ENCODE measurements at regions not wholly inside any gene's neighbourhood (a gene's known extent, or its start where the extent isn't known, plus 50 kb on each side); places are given as distances from the start of the nearest gene placed in this dataset.

DNA sequence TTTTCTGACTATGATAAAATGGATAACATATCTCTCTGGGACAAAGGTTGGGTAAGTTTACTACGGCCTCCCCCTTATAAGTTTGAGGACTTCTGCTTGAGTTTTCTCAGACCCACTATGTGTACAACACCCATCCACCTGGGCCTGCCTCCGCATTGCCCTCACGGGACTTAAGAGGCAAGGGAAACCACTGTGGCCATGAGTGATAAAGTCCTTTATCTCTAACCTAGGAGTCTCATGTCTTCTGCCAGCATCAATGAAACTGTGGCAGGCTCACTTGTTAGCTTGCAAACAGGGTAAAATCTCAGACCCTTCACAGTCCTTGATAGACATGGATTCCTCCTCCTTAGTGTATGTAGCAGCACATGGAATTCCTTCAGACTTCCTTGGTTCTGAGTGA, 173.4 kb upstream of the MYLIP start:
- Mint-ChIP-seq H3K4me1 (ENCODE audit: low read depth) (peaks cover 18% of the 10 kb centered on the region), H3K27ac (no peak overlapping the region), H3K27me3 (ENCODE audit: insufficient read depth) (no peaks in the 10 kb centered on the region), H3K9me3 (no peaks in the 10 kb centered on the region), H3K36me3 (ENCODE audit: low read depth) (no peaks in the 10 kb centered on the region), H3K4me3 (no peak overlapping the region)
- no peak for DNase-seq (ENCODE audit: low spot score)
- intact Hi-C loops (cut with micrococcal nuclease): no loop called here

DNA sequence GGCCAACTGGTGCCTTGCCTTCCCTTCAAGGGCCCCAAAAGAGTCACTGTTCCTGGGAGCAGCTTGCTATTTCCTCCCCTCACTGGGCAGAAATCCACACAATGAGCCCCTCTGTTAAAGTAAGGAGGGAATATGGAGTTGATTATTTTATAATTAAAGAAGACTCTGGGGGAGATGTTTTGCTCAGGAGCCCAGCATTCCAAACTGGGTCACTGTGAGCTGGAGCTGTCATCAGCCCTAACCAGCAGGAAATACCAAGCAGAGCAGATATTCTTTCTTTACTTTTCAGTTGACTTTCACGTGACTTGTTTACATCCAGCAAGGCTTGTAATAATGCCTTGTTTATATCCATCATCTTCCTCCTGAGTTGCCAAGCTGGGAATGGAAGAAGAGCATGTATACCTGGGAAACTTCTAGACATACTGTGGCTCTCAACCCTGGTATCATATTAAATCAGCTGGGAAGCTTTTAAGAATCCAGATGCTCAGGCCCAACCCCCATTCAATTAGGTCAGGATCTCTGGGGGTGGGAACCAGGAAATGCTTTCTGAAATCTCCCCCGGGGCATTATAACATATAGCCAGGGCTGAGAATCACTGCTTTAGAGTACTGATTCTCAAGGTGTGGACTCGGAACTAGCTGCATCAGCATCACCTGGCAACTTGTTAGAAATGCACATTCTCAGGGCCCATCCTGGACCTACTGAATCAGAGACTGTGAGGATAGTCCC, 175.6 kb upstream of the MYLIP start:
- intact Hi-C loops (cut with micrococcal nuclease): no loop called here
- Mint-ChIP-seq H3K27me3 (ENCODE audit: insufficient read depth) (no peaks in the 10 kb centered on the region), H3K9me3 (no peaks in the 10 kb centered on the region), H3K36me3 (ENCODE audit: low read depth) (no peaks in the 10 kb centered on the region), H3K4me3 (no peak overlapping the region), H3K4me1 (ENCODE audit: low read depth) (peaks cover 18% of the 10 kb centered on the region), H3K27ac (no peak overlapping the region)
- no peak for DNase-seq (ENCODE audit: low spot score)

DNA sequence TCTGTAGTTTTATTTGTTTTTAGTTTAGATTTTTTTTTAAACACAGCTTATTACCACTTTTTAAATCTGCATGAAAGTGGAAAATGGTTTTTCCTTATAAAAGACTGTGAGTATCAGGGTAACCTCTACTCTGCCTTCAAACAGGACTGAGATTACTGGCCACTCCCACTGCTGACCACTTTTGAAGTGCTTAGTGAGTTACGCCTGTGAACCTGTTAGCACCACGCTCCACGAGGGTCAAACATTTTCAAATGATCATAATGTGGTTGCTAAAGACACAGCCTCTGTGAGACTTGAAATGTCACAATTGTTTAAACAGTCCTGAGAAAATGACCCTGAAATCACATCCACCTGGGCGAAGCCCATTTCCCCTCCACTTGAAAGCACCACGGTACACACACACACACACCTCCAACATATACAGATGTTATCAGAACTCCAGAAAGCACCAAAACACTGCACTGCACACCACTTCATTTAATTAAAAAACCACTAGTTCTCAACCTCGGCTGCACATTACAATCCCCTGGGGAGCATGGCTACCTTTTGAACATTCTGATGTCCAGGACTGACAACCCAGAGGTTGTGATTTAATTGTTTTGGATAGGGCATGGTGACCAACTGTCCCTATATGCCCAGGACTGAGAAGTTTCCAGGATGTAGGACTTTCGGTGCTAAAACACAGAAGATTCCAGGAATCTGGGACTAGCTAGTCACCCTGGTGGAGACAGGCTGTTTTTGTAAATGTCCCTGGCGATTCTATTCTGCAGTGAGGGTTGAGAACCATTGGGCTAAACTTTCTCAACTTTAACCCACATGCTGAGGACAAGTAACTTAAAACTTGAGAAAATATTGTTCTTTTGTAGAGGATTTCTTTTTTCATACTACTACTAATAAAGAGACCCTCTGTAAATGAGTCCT, 176.4 kb upstream of the MYLIP start:
- Mint-ChIP-seq H3K9me3 (no peaks in the 10 kb centered on the region), H3K27ac (no peak overlapping the region), H3K4me1 (ENCODE audit: low read depth) (peaks cover 18% of the 10 kb centered on the region), H3K36me3 (ENCODE audit: low read depth) (no peaks in the 10 kb centered on the region), H3K4me3 (no peak overlapping the region), H3K27me3 (ENCODE audit: insufficient read depth) (no peaks in the 10 kb centered on the region)
- intact Hi-C loops (cut with micrococcal nuclease): no loop called here
- DNase-seq (ENCODE audit: low spot score): no peak

DNA sequence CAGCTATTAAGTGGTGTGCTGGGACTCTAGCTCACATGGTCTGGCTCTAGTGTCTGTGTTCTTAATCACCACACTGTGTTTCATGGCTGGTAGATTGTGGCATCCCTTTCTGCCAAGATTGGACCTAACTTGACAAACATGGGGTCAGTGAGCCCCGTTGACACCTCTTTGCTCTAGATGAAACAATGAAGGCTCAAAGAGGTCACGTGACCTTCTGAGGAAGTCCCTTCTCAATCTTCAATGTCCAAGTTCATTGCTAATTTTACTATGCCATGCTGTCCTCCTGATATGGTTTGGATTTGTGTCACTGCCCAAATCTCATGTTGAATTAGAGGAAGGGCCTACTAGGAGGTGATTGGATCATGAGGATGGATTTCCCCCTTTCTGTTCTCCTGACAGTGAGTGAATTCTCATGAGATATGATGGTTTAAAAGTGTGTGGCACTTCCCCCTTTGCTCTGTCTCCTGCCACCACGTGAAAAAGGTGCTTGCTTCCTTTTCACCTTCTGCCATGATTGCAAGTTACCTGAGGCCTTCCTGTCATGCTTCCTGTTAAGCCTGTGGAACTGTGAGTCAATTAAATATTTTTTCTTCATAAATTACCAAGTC, 177.8 kb upstream of the MYLIP start:
- Mint-ChIP-seq H3K27ac (no peak overlapping the region), H3K9me3 (no peaks in the 10 kb centered on the region), H3K27me3 (ENCODE audit: insufficient read depth) (no peaks in the 10 kb centered on the region)

DNA sequence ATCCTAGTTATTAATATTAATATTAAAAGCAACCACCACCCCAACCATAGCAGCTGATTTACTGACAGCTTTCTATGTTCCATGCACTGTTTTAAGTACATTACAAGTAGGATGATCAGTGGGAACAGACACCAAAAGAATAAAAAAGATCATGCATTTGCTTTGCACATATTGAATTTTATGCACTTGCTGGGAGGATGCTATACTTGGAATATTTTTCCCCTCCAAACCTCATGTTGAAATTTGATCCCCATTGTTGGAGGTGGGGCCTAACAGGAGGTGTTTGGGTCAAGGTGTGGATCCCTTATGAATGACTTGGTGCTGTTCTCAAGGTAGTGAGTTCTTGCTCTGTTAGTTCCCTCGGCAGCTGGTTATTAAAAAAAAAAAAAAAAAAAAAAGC, 178.9 kb upstream of the MYLIP start:
- DNase-seq (ENCODE audit: low spot score): no peak
- Mint-ChIP-seq H3K4me1 (ENCODE audit: low read depth) (peaks cover 5% of the 10 kb centered on the region), H3K9me3 (no peaks in the 10 kb centered on the region), H3K27ac (no peak overlapping the region), H3K27me3 (ENCODE audit: insufficient read depth) (no peaks in the 10 kb centered on the region), H3K36me3 (ENCODE audit: low read depth) (no peaks in the 10 kb centered on the region), H3K4me3 (no peak overlapping the region)
- intact Hi-C loops (cut with micrococcal nuclease): no loop called here

More for the DNA sequence above, 177.8 kb upstream of the MYLIP start:
- H3K4me1 Mint-ChIP-seq (ENCODE audit: low read depth): peaks cover 10% of the 10 kb centered on the region
- H3K4me3 Mint-ChIP-seq: no peak overlapping the region
- no peaks in the 10 kb centered on the region for H3K36me3 Mint-ChIP-seq (ENCODE audit: low read depth)
- no peak for DNase-seq (ENCODE audit: low spot score)
- intact Hi-C loops (cut with micrococcal nuclease): no loop called here

DNA sequence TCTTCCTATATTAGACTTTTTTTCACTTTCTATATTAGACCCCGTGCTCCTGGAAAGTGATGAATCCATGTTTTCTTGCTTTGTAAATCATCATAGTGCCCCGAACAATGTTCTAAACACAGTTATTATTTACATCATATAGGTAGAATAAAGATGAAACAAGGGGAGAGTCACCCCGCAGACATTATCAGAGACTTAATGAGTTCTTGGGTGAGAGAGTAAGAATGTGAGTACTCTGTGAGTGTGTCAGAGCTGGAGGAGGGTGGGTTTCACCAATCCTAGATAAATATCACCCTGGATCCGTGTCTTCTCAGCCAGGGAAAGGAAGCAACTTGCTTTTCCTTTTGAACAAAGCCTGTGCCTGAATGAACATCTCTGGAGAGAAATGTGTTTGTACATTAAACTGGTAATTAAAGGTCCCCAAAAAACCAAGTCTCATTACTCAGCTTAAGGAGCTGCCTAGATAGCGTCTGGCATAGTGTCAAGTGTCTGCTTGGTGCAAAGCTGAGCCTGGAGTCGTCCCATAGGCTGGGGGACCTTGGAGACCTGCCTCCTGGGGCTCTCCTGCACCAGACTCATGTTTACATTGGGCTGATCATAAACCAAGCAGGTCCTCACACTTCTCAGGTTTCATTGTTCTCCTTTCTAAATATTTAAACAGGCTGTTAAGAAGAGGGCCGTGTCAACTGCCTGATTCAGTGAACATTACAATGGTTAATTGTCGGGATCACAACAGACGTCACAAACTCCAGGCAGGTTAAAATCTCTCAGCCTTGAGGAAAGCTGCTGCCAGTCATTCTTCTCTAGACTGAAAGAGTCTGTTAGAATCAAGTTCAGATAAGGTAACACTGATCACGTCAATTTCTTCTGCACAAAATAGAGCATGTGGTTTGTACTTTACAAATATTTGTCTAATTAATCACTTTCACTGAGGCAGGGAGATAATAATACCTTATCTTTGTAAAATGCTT, 179.7 kb upstream of the MYLIP start:
- DNase-seq (ENCODE audit: low spot score): no peak
- no peak overlapping the region for H3K27ac Mint-ChIP-seq
- intact Hi-C loops (cut with micrococcal nuclease): no loop called here
- no peaks in the 10 kb centered on the region for H3K36me3 Mint-ChIP-seq (ENCODE audit: low read depth)
- no peak overlapping the region for H3K4me3 Mint-ChIP-seq
- H3K27me3 Mint-ChIP-seq (ENCODE audit: insufficient read depth): no peaks in the 10 kb centered on the region
- H3K4me1 Mint-ChIP-seq (ENCODE audit: low read depth): peaks cover 5% of the 10 kb centered on the region
- no peaks in the 10 kb centered on the region for H3K9me3 Mint-ChIP-seq

DNA sequence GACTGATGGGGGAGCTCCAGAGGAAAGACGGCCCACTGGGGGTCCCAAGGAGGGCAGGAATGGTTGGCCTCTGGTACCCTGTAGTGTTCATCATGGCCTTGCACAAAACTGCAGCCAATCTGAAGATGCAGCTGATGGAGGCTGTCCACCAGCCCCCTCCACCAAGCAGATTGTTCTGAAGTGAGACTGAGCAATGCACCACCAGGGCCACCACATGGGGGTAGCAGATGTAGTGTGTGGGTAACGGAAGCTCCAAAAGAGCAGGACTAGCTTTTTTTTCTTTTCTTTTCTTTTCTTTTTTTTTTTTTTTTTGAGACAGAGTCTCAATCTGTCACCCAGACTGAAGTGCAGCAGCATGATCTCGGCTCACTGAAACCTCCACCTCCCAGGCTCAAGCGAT, 181.0 kb upstream of the MYLIP start:
- Mint-ChIP-seq H3K27ac (no peak overlapping the region), H3K4me3 (no peak overlapping the region), H3K36me3 (ENCODE audit: low read depth) (no peaks in the 10 kb centered on the region), H3K27me3 (ENCODE audit: insufficient read depth) (peaks cover 2% of the 10 kb centered on the region), H3K4me1 (ENCODE audit: low read depth) (peaks cover 5% of the 10 kb centered on the region), H3K9me3 (no peaks in the 10 kb centered on the region)
- no peak for DNase-seq (ENCODE audit: low spot score)
- intact Hi-C loops (cut with micrococcal nuclease): no loop called here

DNA sequence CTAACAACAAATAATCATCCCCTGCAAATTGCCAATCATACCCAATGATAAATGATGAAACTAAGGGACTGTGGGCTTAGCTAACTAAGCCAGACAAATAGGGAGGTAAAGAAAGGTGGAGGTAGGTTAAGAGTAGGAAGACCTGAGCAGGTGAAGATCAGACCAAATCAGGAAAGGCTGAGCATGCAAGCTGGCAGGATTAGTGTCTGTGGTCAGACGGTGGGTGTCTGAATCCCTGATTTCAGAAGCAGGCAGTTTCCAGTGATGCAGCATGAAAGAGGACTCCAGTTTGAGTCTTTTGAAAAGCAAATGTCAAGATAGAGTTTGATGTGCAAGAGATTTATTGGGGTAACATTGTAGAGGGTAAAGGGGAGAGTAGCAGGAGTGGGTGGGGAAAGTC, 181.4 kb upstream of the MYLIP start:
- no peak overlapping the region for H3K4me3 Mint-ChIP-seq
- no peaks in the 10 kb centered on the region for H3K36me3 Mint-ChIP-seq (ENCODE audit: low read depth)
- H3K27ac Mint-ChIP-seq: no peak overlapping the region
- peaks cover 4% of the 10 kb centered on the region for H3K27me3 Mint-ChIP-seq (ENCODE audit: insufficient read depth)
- H3K4me1 Mint-ChIP-seq (ENCODE audit: low read depth): peaks cover 3% of the 10 kb centered on the region
- intact Hi-C loops (cut with micrococcal nuclease): no loop called here
- H3K9me3 Mint-ChIP-seq: no peaks in the 10 kb centered on the region
- DNase-seq (ENCODE audit: low spot score): no peak

DNA sequence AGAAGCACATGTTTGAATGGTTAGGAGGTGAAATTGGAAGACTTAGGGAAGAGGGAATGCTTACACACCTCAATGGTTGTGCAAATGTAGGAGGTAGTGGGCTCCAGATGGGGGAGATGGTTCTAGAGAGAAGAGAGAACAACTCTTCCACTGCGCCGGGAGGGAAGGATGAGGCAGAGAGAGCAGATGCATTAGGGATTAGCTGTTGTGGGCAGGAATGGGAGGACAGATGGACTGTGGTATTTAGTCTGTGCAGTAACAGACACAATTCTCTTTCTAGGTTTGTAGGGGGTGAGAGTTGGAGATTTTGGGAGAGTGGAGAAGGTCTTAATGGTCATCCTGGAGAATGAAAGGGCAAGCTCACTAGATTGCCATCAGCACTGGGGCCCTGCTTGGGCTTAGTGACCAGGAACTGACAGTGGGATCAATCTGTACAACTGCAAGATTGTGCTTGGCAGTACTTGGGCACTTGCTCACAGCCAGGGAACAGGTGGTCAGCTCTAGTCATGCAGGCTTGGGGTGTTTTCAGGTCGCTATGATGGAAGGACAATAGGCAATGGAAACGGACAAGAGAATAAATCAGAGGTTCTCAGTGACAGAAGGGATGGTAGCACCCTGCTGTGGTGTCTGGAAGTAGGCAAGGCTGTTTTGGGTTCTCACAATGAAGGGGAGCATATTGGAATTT, 182.0 kb upstream of the MYLIP start:
- no peaks in the 10 kb centered on the region for H3K9me3 Mint-ChIP-seq
- intact Hi-C loops (cut with micrococcal nuclease): no loop called here
- no peak overlapping the region for H3K4me3 Mint-ChIP-seq

DNA sequence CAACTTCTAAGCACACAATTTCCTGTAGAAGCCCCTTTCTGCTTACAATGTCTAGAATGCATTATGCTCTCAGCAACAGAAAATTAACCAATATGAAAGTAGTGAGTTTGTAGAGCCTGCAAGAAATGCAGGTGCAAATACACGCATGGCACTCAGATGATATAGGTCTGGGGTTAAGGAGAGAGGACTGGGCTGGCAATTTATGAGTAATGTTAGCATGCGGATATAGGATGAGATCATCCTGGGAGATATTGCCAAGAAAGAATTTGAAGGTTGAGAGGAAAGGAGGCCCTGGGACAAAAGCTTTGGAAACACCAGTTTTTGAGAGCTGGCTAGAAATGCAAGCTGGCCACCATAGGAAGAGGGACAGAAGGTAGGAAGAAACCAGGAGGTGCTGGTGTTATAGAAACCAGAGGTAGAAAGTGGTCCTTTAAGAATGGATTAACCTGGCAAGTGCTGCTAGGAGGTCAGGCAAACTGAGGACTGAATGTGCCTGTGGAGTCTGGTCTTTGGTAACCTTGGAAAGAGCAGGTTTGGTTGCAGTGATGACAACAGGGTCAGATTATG, 183.2 kb upstream of the MYLIP start:
- Mint-ChIP-seq H3K27ac (no peak overlapping the region), H3K36me3 (ENCODE audit: low read depth) (no peaks in the 10 kb centered on the region), H3K4me3 (no peak overlapping the region), H3K4me1 (ENCODE audit: low read depth) (no peaks in the 10 kb centered on the region), H3K27me3 (ENCODE audit: insufficient read depth) (peaks cover 4% of the 10 kb centered on the region), H3K9me3 (no peaks in the 10 kb centered on the region)
- intact Hi-C loops (cut with micrococcal nuclease): no loop called here
- no peak for DNase-seq (ENCODE audit: low spot score)

More for the DNA sequence above, 182.0 kb upstream of the MYLIP start:
- Mint-ChIP-seq H3K4me1 (ENCODE audit: low read depth) (no peaks in the 10 kb centered on the region), H3K36me3 (ENCODE audit: low read depth) (no peaks in the 10 kb centered on the region), H3K27ac (no peak overlapping the region), H3K27me3 (ENCODE audit: insufficient read depth) (peaks cover 4% of the 10 kb centered on the region)
- DNase-seq (ENCODE audit: low spot score): no peak

DNA sequence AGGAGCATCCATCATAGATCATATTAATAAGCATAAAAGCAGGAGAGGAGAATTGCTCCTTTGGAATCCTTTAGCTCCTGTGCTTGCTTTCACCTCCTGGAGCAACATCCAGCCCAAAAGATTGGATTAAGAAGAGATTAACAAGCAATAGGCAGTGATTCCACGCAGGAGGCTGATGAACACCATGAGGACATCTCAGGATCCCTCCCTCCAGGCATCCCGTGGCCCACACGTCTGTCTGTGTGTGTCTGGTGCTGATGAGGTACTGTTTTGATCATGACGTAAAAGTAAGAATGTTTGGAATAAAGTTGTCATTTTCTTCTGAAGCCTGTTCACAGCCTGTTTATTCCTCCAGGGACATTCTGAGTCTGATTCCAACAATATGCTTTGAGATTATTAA, 185.5 kb upstream of the MYLIP start:
- Mint-ChIP-seq H3K9me3 (peaks cover 2% of the 10 kb centered on the region), H3K4me1 (ENCODE audit: low read depth) (no peaks in the 10 kb centered on the region), H3K27ac (no peak overlapping the region), H3K36me3 (ENCODE audit: low read depth) (no peaks in the 10 kb centered on the region), H3K27me3 (ENCODE audit: insufficient read depth) (peaks cover 4% of the 10 kb centered on the region), H3K4me3 (no peak overlapping the region)
- intact Hi-C loops (cut with micrococcal nuclease): no loop called here
- no peak for DNase-seq (ENCODE audit: low spot score)

DNA sequence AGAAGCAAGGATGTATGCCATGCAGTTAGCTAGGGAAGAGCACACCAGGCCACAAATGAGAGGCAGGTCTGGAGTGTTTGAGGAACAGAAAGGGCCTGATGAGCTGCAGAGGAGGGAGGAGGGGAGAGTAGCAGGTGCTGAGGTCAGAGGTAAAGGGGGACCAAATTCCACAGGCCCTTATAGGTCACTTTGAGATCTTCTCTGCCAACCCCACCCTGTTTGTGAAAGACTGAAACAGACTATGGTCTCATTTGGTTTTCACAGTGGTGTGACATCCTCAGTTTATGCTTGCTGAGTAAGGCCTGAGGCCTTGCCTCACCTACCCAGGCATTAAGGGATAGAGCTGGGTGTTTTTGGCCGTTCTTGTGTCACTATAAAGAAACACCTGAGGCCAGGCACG, 187.7 kb upstream of the MYLIP start:
- no peak for DNase-seq (ENCODE audit: low spot score)
- Mint-ChIP-seq H3K9me3 (peaks cover 6% of the 10 kb centered on the region), H3K36me3 (ENCODE audit: low read depth) (no peaks in the 10 kb centered on the region)

More for the DNA sequence above, 187.7 kb upstream of the MYLIP start:
- Mint-ChIP-seq H3K4me3 (no peak overlapping the region), H3K27ac (no peak overlapping the region), H3K4me1 (ENCODE audit: low read depth) (no peaks in the 10 kb centered on the region), H3K27me3 (ENCODE audit: insufficient read depth) (peaks cover 4% of the 10 kb centered on the region)
- intact Hi-C loops (cut with micrococcal nuclease): no loop called here

Data from activated T-helper 1 cell treated with anti-CD3 and anti-CD28 coated beads, Interleukin-12 subunit alpha, Interleukin-12 subunit beta, Interleukin-2, Interleukin-4 antibody, amounts not matched to agents 30 ng/mL and 10 ng/mL and 1 ng/mL, durations not matched to agents 14 hours and 24 hours and 36 hours (primary cell).